ENCODE measurements at regions not wholly inside any gene's neighbourhood (a gene's known extent, or its start where the extent isn't known, plus 50 kb on each side); places are given as distances from the start of the nearest gene placed in this dataset.

GRCh38 chr1:163912170-163912884, 590.6 kb downstream of the NUF2 start:
- no peak overlapping the region for H3K27ac ChIP-seq (replicated peaks)
- no peak for DNase-seq (ENCODE audit: low read depth in 1 of 2, low spot score in 1 of 2)
- no peaks in the 10 kb centered on the region for H3K27me3 ChIP-seq (ENCODE audit: insufficient read depth, poor library complexity, severe bottlenecking)
- TF ChIP-seq GABPA (IDR thresholded peaks at IDR 0.05; ENCODE audit: low read depth): no peak
- TF ChIP-seq, protein P1, sequence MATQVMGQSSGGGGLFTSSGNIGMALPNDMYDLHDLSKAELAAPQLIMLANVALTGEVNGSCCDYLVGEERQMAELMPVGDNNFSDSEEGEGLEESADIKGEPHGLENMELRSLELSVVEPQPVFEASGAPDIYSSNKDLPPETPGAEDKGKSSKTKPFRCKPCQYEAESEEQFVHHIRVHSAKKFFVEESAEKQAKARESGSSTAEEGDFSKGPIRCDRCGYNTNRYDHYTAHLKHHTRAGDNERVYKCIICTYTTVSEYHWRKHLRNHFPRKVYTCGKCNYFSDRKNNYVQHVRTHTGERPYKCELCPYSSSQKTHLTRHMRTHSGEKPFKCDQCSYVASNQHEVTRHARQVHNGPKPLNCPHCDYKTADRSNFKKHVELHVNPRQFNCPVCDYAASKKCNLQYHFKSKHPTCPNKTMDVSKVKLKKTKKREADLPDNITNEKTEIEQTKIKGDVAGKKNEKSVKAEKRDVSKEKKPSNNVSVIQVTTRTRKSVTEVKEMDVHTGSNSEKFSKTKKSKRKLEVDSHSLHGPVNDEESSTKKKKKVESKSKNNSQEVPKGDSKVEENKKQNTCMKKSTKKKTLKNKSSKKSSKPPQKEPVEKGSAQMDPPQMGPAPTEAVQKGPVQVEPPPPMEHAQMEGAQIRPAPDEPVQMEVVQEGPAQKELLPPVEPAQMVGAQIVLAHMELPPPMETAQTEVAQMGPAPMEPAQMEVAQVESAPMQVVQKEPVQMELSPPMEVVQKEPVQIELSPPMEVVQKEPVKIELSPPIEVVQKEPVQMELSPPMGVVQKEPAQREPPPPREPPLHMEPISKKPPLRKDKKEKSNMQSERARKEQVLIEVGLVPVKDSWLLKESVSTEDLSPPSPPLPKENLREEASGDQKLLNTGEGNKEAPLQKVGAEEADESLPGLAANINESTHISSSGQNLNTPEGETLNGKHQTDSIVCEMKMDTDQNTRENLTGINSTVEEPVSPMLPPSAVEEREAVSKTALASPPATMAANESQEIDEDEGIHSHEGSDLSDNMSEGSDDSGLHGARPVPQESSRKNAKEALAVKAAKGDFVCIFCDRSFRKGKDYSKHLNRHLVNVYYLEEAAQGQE (IDR thresholded peaks at IDR 0.05; ENCODE audit: insufficient replicate concordance, low read depth): no peak
- TF ChIP-seq SPI1 (IDR thresholded peaks at IDR 0.05; ENCODE audit: borderline replicate concordance, low read depth): no peak
- TF ChIP-seq POLR2AphosphoS5 (IDR thresholded peaks at IDR 0.05; ENCODE audit: low read depth): no peak
- no peak for TF ChIP-seq CTCF (IDR thresholded peaks at IDR 0.05; ENCODE audit: insufficient read depth, low read length)
- H3K4me3 ChIP-seq (replicated peaks; ENCODE audit: insufficient read depth, low read length): no peak overlapping the region

GRCh38 chr1:163914785-163915413, 593.1 kb downstream of the NUF2 start:
- H3K27ac ChIP-seq (replicated peaks): no peak overlapping the region
- TF ChIP-seq POLR2AphosphoS5 (IDR thresholded peaks at IDR 0.05; ENCODE audit: low read depth) (no peak), SPI1 (IDR thresholded peaks at IDR 0.05; ENCODE audit: borderline replicate concordance, low read depth) (no peak), GABPA (IDR thresholded peaks at IDR 0.05; ENCODE audit: low read depth) (no peak), CTCF (IDR thresholded peaks at IDR 0.05; ENCODE audit: insufficient read depth, low read length) (no peak)
- TF ChIP-seq, protein P1 (IDR thresholded peaks at IDR 0.05; ENCODE audit: insufficient replicate concordance, low read depth): no peak
- no peak for DNase-seq (ENCODE audit: low read depth in 1 of 2, low spot score in 1 of 2)

DNA sequence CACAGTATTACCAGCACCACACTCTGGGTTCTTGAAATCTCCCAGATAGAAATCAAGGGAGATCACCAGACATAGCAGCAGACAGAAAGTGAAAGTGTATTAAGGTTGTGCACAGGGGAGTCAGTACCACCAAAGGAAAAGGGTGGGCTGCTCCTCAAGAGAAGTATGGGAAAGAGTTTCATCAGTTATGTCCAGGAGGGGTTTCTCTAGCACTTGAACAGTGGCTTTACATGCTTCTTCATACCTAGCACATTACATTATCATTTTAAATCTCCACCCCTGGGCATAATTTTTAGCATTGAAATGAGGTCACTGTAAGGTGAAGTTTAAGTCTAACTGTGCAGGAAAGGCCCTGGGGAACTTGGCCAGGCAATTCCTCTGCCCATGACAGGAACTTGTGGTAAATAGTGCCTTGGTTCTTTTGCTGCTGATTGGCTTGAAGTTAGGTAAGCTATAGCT, 601.0 kb downstream of the NUF2 start:
- TF ChIP-seq CTCF (IDR thresholded peaks at IDR 0.05; ENCODE audit: insufficient read depth, low read length) (no peak), POLR2AphosphoS5 (IDR thresholded peaks at IDR 0.05; ENCODE audit: low read depth) (no peak), SPI1 (IDR thresholded peaks at IDR 0.05; ENCODE audit: borderline replicate concordance, low read depth) (peak; percentile 60; the same call in 1 of the 2 replicates)
- peak overlapping the region; percentile 47 for H3K27ac ChIP-seq (replicated peaks)
- H3K27me3 ChIP-seq (ENCODE audit: insufficient read depth, poor library complexity, severe bottlenecking): no peaks in the 10 kb centered on the region
- no peak overlapping the region for H3K4me3 ChIP-seq (replicated peaks; ENCODE audit: insufficient read depth, low read length)
- peak in 1 of 2 experiments; percentile 80 for DNase-seq (ENCODE audit: low read depth in 1 of 2, low spot score in 1 of 2)

More at GRCh38 chr1:163914785-163915413, 593.1 kb downstream of the NUF2 start:
- no peaks in the 10 kb centered on the region for H3K27me3 ChIP-seq (ENCODE audit: insufficient read depth, poor library complexity, severe bottlenecking)
- no peak overlapping the region for H3K4me3 ChIP-seq (replicated peaks; ENCODE audit: insufficient read depth, low read length)

Measured in HL-60 (cell line).